NCI-H2227 (cell line): ENCODE measurements at regions not wholly inside any gene's neighbourhood (a gene's known extent, or its start where the extent isn't known, plus 50 kb on each side); places are given as distances from the start of the nearest gene placed in this dataset.
"Not testable (repeated sequence)": the region's sequence is repeated elsewhere in the genome, so short reads cannot be mapped to it uniquely, and the experiment has no call there.

ENCODE experiments used
- DNase-seq: peaks from one replicate; lab custom pipeline; 2025; ENCODE audit not compliant: unreplicated experiment; lab: John Stamatoyannopoulos, UW

- DNase-seq, result no peak
Observed at GRCh38 chr10:3661271-3661670, 123.7 kb downstream of the KLF6 start.

- no peak for DNase-seq
Observed at GRCh38 chr10:3660753-3661152, 124.3 kb downstream of the KLF6 start.

GRCh38 chr10:3659203-3659917 lies 125.6 kb downstream of the KLF6 start:
- no peak for DNase-seq

GRCh38 chr10:3658766-3659165 lies 126.2 kb downstream of the KLF6 start:
- DNase-seq, result no peak

- DNase-seq, result no peak
Observed at GRCh38 chr10:3656214-3656613, 128.8 kb downstream of the KLF6 start.

- no peak for DNase-seq
Observed at GRCh38 chr10:3655528-3655927, 129.5 kb downstream of the KLF6 start.

- no peak for DNase-seq
Observed at GRCh38 chr10:3654980-3655379, 130.0 kb downstream of the KLF6 start.

GRCh38 chr10:3654496-3654895 lies 130.5 kb downstream of the KLF6 start:
- no peak for DNase-seq

GRCh38 chr10:3653303-3653702 lies 131.7 kb downstream of the KLF6 start:
- not testable (repeated sequence) for DNase-seq

- no peak for DNase-seq
Observed at GRCh38 chr10:3652886-3653285, 132.1 kb downstream of the KLF6 start.

GRCh38 chr10:3651969-3652653 lies 132.9 kb downstream of the KLF6 start:
- DNase-seq, result no peak

GRCh38 chr10:3648576-3648975 lies 136.4 kb downstream of the KLF6 start:
- no peak for DNase-seq

- no peak for DNase-seq
Observed at GRCh38 chr10:3648170-3648569, 136.8 kb downstream of the KLF6 start.

- DNase-seq, result no peak
Observed at GRCh38 chr10:3647074-3647473, 137.9 kb downstream of the KLF6 start.

GRCh38 chr10:3645406-3645805 lies 139.6 kb downstream of the KLF6 start:
- DNase-seq, result no peak

GRCh38 chr10:3640816-3641215 lies 144.2 kb downstream of the KLF6 start:
- DNase-seq, result no peak

GRCh38 chr10:3639546-3639945 lies 145.5 kb downstream of the KLF6 start:
- peak; percentile 42 for DNase-seq

GRCh38 chr10:3636356-3637181 lies 148.4 kb downstream of the KLF6 start:
- DNase-seq, result peak; percentile 93

- DNase-seq, result no peak
Observed at GRCh38 chr10:3635697-3636096, 149.3 kb downstream of the KLF6 start.

- DNase-seq, result no peak
Observed at GRCh38 chr10:3635211-3635671, 149.8 kb downstream of the KLF6 start.

- not testable (repeated sequence) for DNase-seq
Observed at GRCh38 chr10:3634646-3635045, 150.4 kb downstream of the KLF6 start.
